Peyer's patch (tissue), 4 donors: ENCODE measurements at regions not wholly inside any gene's neighbourhood (a gene's known extent, or its start where the extent isn't known, plus 50 kb on each side); places are given as distances from the start of the nearest gene placed in this dataset.

Experiments
- DNase-seq, 3 donors: peaks; one replicate each; pipeline ENCODE4 v3.0.0-alpha.2; 2017 to 2019
- H3K27ac ChIP-seq, 4 donors: fragments of 200-600 bp; sonication (generic); one replicate each; pipeline ENCODE4 v1.5.1; 2016 to 2019
- H3K27me3 ChIP-seq, 2 donors: fragments of 200-600 bp; sonication (generic); one replicate each; pipeline ENCODE4 v1.5.1; 2019
- H3K36me3 ChIP-seq, 3 donors: fragments of 200-600 bp; sonication (generic); one replicate each; pipeline ENCODE4 v1.5.1; 2016 to 2019
- H3K4me1 ChIP-seq, 4 donors: fragments of 200-600 bp; sonication (generic); one replicate each; pipeline ENCODE4 v1.5.1; 2016 to 2019
- H3K4me3 ChIP-seq, 4 donors: fragments of 200-600 bp; sonication (generic); 1 replicate in 3 of 4; 2 replicates in 1 of 4; pipeline ENCODE4 v1.5.1; 2016 to 2019; ENCODE audit warnings: mild to moderate bottlenecking in 1 of 4
- H3K9me3 ChIP-seq, 4 donors: fragments of 200-600 bp; sonication (generic); one replicate each; pipeline ENCODE4 v1.5.1; 2016 to 2019; ENCODE audit warnings: mild to moderate bottlenecking in 1 of 4
- CTCF ChIP-seq, 6 experiments: fragments of 450-650 bp in 4 of 6; fragments of 200-600 bp in 2 of 6; sonication (generic) in 1 of 6; IDR thresholded peaks; one replicate each; pipeline ENCODE4 v1.5.1; 2017 to 2019; ENCODE audit warnings: antibody characterized with exemption in 6 of 6, mild to moderate bottlenecking in 3 of 6, moderate library complexity in 1 of 6
- POLR2A ChIP-seq, 2 donors: fragments of 450-650 bp; IDR thresholded peaks; one replicate each; pipeline ENCODE4 v1.5.1; 2017; ENCODE audit warnings: antibody characterized with exemption in 2 of 2, mild to moderate bottlenecking in 2 of 2, moderate library complexity in 2 of 2

DNA sequence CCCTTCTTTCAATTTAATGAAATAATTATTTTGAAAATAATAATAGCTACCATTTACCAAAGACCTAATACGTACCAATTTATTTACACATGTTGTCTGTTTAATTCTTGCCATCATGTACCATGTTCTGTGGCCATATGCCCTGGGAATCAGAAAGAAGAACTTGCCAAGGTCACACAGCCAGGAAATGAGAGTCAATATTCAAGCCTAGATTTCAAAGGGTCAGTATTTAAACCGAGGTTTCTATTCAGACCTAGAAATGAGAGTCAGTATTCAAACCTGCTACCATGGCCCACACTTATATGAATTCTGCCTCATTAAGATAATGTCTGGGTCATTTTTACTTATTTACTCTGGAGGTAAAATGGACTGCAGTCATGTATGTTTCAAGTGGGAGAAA is 103.6 kb upstream of the TBL1XR1 start:
- no peaks in the 10 kb centered on the region for H3K9me3 ChIP-seq
- no peaks in the 10 kb centered on the region for H3K36me3 ChIP-seq
- H3K4me3 ChIP-seq: peak overlapping the region in 2 of 4 donors; percentile 9 to 33
- H3K4me1 ChIP-seq: no peaks in the 10 kb centered on the region
- peak overlapping the region in 3 of 4 donors; percentile 61 to 85 (median 85) for H3K27ac ChIP-seq
- no peak for DNase-seq
- no peaks in the 10 kb centered on the region for H3K27me3 ChIP-seq
- TF ChIP-seq CTCF (IDR thresholded peaks at IDR 0.05) (no peak), POLR2A (IDR thresholded peaks at IDR 0.05) (no peak)

GRCh38 chr3:177306252-177306651 is 109.0 kb upstream of the TBL1XR1 start:
- Histone ChIP-seq H3K4me1 (no peaks in the 10 kb centered on the region), H3K27me3 (no peaks in the 10 kb centered on the region), H3K9me3 (peaks cover 0 to 5% (median 0%) of the 10 kb centered on the region in 4 donors), H3K27ac (no peak overlapping the region), H3K36me3 (no peaks in the 10 kb centered on the region), H3K4me3 (no peak overlapping the region)
- no peak for DNase-seq
- no peak for TF ChIP-seq CTCF (IDR thresholded peaks at IDR 0.05)
- no peak for TF ChIP-seq POLR2A (IDR thresholded peaks at IDR 0.05)

- no peaks in the 10 kb centered on the region for H3K4me1 ChIP-seq
- no peak overlapping the region for H3K4me3 ChIP-seq
- TF ChIP-seq POLR2A (IDR thresholded peaks at IDR 0.05): no peak
- TF ChIP-seq CTCF (IDR thresholded peaks at IDR 0.05): peak in 1 of 6 experiments; percentile 15
- H3K36me3 ChIP-seq: no peaks in the 10 kb centered on the region
- no peak overlapping the region for H3K27ac ChIP-seq
- peaks cover 0 to 5% (median 0%) of the 10 kb centered on the region in 4 donors for H3K9me3 ChIP-seq
- DNase-seq: no peak
- no peaks in the 10 kb centered on the region for H3K27me3 ChIP-seq
Measured at GRCh38 chr3:177307391-177307790, 110.1 kb upstream of the TBL1XR1 start.

DNA sequence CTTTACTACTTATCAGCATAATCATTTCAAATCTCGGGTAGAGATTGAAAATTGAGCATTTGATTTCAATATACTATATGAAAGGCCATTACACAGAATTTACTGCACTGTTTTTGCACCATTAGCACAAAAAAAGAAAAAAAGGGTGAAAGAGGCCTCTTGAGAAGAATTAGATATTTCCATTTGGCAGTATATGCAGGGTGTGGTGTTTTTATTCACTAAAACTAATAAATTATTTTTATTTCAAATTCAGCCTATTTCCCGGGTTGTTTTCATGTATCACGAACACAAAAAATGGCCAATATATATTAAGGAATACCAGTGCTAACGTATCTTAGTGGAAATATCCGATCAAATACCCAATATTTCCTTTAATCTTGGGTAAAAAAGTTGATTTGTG is 110.5 kb upstream of the TBL1XR1 start:
- Histone ChIP-seq H3K27me3 (no peaks in the 10 kb centered on the region), H3K27ac (no peak overlapping the region), H3K4me1 (no peaks in the 10 kb centered on the region), H3K9me3 (peaks cover 0 to 5% (median 0%) of the 10 kb centered on the region in 4 donors), H3K4me3 (no peak overlapping the region), H3K36me3 (no peaks in the 10 kb centered on the region)
- TF ChIP-seq CTCF (IDR thresholded peaks at IDR 0.05): no peak
- no peak for TF ChIP-seq POLR2A (IDR thresholded peaks at IDR 0.05)
- DNase-seq: no peak

GRCh38 chr3:177308286-177308685 is 111.0 kb upstream of the TBL1XR1 start:
- TF ChIP-seq POLR2A (IDR thresholded peaks at IDR 0.05) (no peak), CTCF (IDR thresholded peaks at IDR 0.05) (no peak)

GRCh38 chr3:177308911-177309310 is 111.6 kb upstream of the TBL1XR1 start:
- no peak for DNase-seq
- Histone ChIP-seq H3K9me3 (peaks cover 0 to 5% (median 0%) of the 10 kb centered on the region in 4 donors), H3K27ac (no peak overlapping the region), H3K4me3 (no peak overlapping the region), H3K27me3 (no peaks in the 10 kb centered on the region), H3K4me1 (no peaks in the 10 kb centered on the region), H3K36me3 (no peaks in the 10 kb centered on the region)
- TF ChIP-seq POLR2A (IDR thresholded peaks at IDR 0.05) (no peak), CTCF (IDR thresholded peaks at IDR 0.05) (no peak)

More at GRCh38 chr3:177308286-177308685, 111.0 kb upstream of the TBL1XR1 start:
- no peaks in the 10 kb centered on the region for H3K27me3 ChIP-seq
- no peaks in the 10 kb centered on the region for H3K36me3 ChIP-seq
- no peaks in the 10 kb centered on the region for H3K4me1 ChIP-seq
- H3K9me3 ChIP-seq: peaks cover 0 to 5% (median 0%) of the 10 kb centered on the region in 4 donors
- no peak overlapping the region for H3K4me3 ChIP-seq
- H3K27ac ChIP-seq: no peak overlapping the region
- no peak for DNase-seq
